Type B pancreatic cell (in vitro differentiated cells): ENCODE measurements at regions not wholly inside any gene's neighbourhood (a gene's known extent, or its start where the extent isn't known, plus 50 kb on each side); places are given as distances from the start of the nearest gene placed in this dataset.

Experiments used
- DNase-seq: peaks from one replicate; pipeline ENCODE4 v3.0.0; 2021; ENCODE audit warnings: mixed read lengths; ENCODE audit not compliant: unreplicated experiment; ENCODE audit errors: extremely low spot score
- H3K27ac Mint-ChIP-seq: 2 replicates; pipeline ENCODE4 v1.8.0; 2021; ENCODE audit warnings: mild to moderate bottlenecking, mixed read lengths
- H3K27me3 Mint-ChIP-seq: 2 replicates; pipeline ENCODE4 v1.8.0; 2021; ENCODE audit warnings: mixed read lengths
- H3K36me3 Mint-ChIP-seq: 2 replicates; pipeline ENCODE4 v1.8.0; 2021; ENCODE audit warnings: mixed read lengths
- H3K4me1 Mint-ChIP-seq: one replicate; pipeline ENCODE4 v1.8.0; 2021; ENCODE audit warnings: mixed read lengths; ENCODE audit not compliant: unreplicated experiment
- H3K4me3 Mint-ChIP-seq: 2 replicates; pipeline ENCODE4 v1.8.0; 2021; ENCODE audit warnings: mild to moderate bottlenecking, mixed read lengths
- H3K9me3 Mint-ChIP-seq: 2 replicates; pipeline ENCODE4 v1.8.0; 2021; ENCODE audit warnings: mixed read lengths
- CTCF ChIP-seq: fragments of 200-600 bp; sonication (generic); conservative IDR thresholded peaks from 2 replicates; pipeline ENCODE4 v1.5.0; 2021; ENCODE audit warnings: antibody characterized with exemption, mild to moderate bottlenecking

- H3K4me3 Mint-ChIP-seq: no peak overlapping the region
- no peak overlapping the region for H3K27ac Mint-ChIP-seq
- peaks cover 3% of the 10 kb centered on the region for H3K27me3 Mint-ChIP-seq
- H3K4me1 Mint-ChIP-seq: no peaks in the 10 kb centered on the region
- H3K36me3 Mint-ChIP-seq: no peaks in the 10 kb centered on the region
- H3K9me3 Mint-ChIP-seq: no peaks in the 10 kb centered on the region
- peak; percentile 27 for TF ChIP-seq CTCF
- DNase-seq: no peak
These were observed 344.5 kb downstream of the LMX1A start for GRCh38 chr1:165011991-165012531.

- Mint-ChIP-seq H3K9me3 (no peaks in the 10 kb centered on the region), H3K27ac (no peak overlapping the region), H3K4me1 (no peaks in the 10 kb centered on the region), H3K36me3 (no peaks in the 10 kb centered on the region), H3K4me3 (no peak overlapping the region), H3K27me3 (peaks cover 3% of the 10 kb centered on the region)
- DNase-seq: no peak
- TF ChIP-seq CTCF: no peak
These were observed 345.3 kb downstream of the LMX1A start for GRCh38 chr1:165011186-165011585.

DNA sequence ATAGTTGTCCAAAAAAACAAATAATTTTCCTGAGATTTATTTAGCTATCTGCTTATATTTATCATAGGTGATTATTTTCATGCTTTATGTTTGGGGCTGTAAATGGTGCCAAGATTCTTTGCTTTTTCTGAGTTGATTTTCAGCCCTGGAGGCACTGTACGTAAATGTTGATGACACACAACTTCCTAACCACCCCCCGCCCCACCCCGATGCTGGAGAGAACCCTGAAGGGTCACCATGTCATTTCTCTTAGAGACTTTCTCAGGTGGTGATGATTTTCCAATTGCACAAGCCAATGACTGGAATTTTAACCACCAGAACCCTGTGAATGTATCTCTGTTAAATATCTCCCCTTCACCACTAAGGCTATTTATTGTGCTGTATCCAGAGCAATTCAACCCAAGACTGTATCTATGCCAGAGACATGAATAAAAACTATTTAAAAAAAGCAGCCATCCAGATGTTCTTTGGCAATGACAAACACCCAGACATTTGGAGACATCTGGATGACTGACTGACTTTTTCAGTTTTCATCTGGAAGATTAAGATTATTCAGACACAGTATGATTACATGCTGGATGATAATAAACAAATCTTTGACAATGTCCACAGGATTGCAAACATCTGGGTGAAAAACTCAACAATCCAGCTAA is 346.0 kb downstream of the LMX1A start:
- Mint-ChIP-seq H3K9me3 (no peaks in the 10 kb centered on the region), H3K27me3 (peaks cover 3% of the 10 kb centered on the region), H3K36me3 (no peaks in the 10 kb centered on the region), H3K4me3 (no peak overlapping the region), H3K27ac (no peak overlapping the region), H3K4me1 (no peaks in the 10 kb centered on the region)
- no peak for TF ChIP-seq CTCF
- DNase-seq: no peak

DNA sequence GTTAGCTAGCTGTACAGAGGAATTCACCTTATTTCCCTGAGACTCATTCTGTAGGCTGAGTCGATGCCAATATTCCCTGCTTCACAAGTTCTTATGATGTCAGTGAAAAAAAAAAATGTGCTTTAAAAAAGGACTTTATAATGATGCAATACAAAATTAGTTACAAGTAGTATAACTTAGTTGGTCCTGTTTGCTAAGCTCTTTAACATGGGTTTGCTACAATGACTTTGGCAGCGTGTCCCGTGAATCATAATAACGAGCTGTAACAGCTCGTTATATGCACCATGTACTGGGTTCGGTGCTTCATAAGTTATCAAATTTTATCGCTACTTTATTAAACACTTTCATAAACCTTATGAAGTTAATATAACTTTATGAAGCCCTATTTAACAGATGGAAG is 349.7 kb downstream of the LMX1A start:
- H3K9me3 Mint-ChIP-seq: no peaks in the 10 kb centered on the region
- no peak overlapping the region for H3K27ac Mint-ChIP-seq
- no peaks in the 10 kb centered on the region for H3K4me1 Mint-ChIP-seq
- H3K27me3 Mint-ChIP-seq: no peaks in the 10 kb centered on the region
- H3K4me3 Mint-ChIP-seq: no peak overlapping the region
- TF ChIP-seq CTCF: no peak
- no peak for DNase-seq
- no peaks in the 10 kb centered on the region for H3K36me3 Mint-ChIP-seq

- DNase-seq: no peak
- Mint-ChIP-seq H3K27me3 (peaks cover 10% of the 10 kb centered on the region), H3K4me3 (no peak overlapping the region), H3K27ac (no peak overlapping the region), H3K9me3 (no peaks in the 10 kb centered on the region), H3K36me3 (no peaks in the 10 kb centered on the region), H3K4me1 (no peaks in the 10 kb centered on the region)
- TF ChIP-seq CTCF: no peak
These were observed 357.4 kb downstream of the LMX1A start for GRCh38 chr1:164999146-164999545.
